GM13977 (cell line): ENCODE measurements at regions not wholly inside any gene's neighbourhood (a gene's known extent, or its start where the extent isn't known, plus 50 kb on each side); places are given as distances from the start of the nearest gene placed in this dataset.
"Not testable (repeated sequence)": the region's sequence is repeated elsewhere in the genome, so short reads cannot be mapped to it uniquely, and the experiment has no call there.

Experiments used
- DNase-seq: peaks from one replicate; pipeline ENCODE4 v3.0.0; 2012; ENCODE audit warnings: low spot score
- in situ Hi-C: fragments of 300-500 bp; cut with MboI; formaldehyde crosslinking; loops from one replicate; pipeline ENCODE4 v1.12.0; 2022; ENCODE audit warnings: low sequenced_read_pairs, low pct_unique_long_range_greater_than_20kb, mixed read lengths, inconsistent platforms; ENCODE audit not compliant: unreplicated experiment
- TF ChIP-seq, protein P1 (sequence below): IDR thresholded peaks from 2 replicates; pipeline ENCODE4 v1.5.1; 2012; ENCODE audit warnings: mild to moderate bottlenecking, control low read depth; ENCODE audit not compliant: insufficient read depth; ENCODE audit errors: extremely low read depth, missing control alignments

DNA sequence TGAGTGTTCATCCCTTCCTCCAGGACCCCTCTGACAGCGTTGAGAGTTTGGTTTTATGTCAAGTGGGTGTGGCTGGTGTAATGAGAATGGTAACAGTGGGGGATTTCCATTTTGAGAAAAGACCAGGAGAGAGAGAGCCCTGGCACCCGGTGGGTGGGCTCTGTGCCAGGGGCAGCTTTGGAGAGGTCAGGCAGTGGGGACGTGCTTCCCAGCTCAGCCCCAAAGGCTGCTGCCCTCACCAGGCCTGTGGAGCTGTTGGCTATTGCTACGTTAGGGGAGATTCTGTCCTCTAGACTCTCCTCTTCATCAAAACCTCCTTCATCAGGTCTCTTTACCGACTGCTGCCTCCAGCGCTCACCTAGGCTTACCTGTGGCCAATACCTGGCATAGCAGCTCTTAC, 176.3 kb downstream of the PTPRU start:
- DNase-seq, result no peak
- in situ Hi-C loops, result no loop called here
- TF ChIP-seq, protein P1, sequence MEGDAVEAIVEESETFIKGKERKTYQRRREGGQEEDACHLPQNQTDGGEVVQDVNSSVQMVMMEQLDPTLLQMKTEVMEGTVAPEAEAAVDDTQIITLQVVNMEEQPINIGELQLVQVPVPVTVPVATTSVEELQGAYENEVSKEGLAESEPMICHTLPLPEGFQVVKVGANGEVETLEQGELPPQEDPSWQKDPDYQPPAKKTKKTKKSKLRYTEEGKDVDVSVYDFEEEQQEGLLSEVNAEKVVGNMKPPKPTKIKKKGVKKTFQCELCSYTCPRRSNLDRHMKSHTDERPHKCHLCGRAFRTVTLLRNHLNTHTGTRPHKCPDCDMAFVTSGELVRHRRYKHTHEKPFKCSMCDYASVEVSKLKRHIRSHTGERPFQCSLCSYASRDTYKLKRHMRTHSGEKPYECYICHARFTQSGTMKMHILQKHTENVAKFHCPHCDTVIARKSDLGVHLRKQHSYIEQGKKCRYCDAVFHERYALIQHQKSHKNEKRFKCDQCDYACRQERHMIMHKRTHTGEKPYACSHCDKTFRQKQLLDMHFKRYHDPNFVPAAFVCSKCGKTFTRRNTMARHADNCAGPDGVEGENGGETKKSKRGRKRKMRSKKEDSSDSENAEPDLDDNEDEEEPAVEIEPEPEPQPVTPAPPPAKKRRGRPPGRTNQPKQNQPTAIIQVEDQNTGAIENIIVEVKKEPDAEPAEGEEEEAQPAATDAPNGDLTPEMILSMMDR, result no peak

DNA sequence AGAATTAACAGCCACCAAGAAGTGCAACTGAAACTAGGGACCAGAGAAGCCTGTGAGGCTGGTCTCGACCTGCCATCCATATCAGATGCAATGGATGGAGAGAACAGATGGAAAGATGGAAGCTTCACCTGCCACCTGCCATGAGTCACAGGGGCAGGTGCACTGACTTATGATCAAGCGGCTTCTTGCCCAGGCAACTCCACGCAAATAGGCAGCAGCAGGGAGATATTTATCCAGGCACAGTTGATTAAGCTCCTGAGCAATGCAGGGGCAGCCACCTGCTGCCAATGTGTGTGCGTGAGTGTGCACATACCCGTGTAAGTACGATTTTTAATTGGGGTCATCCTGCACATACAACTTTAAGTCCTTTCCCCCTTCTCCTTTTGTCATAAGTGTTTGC, 174.2 kb downstream of the PTPRU start:
- in situ Hi-C loops, result no loop called here
- TF ChIP-seq, protein P1, result no peak
- no peak for DNase-seq

DNA sequence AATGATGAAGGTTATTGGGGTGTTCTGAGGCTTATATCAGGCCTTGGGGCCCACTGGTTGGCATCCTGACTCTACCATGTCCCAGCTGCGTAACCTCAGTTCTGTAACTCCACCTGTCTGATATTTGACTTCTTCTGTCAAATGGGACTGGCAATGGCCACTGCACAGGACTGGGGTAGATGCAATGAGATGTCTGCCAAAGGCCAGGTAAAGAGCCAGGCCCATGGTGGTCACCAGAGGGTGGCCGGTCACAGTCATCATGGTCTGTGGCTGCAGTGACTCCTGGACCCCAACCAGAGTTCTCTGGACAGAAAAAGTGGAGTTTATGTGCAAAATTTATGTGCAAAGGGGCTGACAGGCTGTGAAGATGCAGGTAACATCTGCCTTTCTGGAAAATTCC, 173.3 kb downstream of the PTPRU start:
- TF ChIP-seq, protein P1, result no peak
- in situ Hi-C loops, result no loop called here
- DNase-seq, result no peak

DNA sequence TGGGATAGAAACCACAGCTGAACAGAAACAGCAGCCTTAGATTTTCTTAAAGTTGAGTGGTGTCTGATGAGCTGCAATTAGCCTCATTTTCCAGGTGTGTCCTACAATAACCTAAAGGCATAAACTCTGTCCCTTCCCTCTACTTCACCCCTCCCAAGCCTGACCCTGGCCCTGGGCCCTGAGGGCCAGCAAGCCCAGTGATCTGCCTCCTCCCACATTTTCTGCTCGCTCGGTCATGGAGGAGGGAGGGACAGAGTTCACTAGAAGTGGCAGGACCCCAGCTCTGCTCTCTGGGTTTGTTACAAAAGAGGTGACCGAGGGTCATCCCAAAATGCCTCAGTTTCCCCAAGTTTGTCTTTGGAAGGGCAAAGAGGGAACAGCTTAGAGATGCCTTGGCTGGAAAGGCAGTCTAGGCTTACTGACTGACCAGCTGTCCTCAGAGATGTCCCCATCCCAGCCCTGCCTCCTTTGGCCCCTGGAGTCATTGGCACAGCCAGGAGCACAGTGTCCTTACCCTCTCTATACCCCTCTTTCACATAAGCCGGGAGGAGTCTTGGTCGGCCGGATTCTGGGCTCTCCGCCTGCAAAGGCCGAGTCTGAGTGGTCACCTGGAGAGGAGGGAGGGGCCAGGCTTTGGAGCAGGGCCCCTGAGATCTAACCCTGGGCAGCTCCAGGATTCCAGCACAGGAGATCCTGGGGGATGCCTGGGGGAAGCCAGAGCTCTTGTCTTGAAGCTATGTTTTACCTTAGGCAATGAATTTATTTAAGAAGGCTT, 172.7 kb downstream of the PTPRU start:
- DNase-seq, result no peak
- TF ChIP-seq, protein P1, result no peak
- in situ Hi-C loops, result no loop called here

DNA sequence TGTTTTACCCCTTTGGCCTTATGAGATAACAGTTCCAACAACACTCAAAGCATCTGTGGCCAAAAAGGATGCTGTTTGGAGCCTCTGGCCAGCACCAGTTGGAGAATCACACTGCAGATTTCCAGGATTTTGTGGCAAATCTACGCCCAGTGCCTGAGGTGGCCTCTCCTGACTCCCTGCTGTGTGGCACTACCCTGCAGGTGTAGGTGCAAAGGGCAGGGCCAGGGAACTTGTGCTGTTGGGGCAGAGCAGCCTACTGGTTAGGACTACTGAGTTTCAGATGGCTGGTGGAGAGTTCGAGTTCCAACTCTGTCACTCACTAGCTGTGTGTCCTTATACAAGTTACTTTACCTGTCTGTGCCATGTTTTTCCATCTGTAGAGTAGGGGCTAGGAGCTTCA, 170.5 kb downstream of the PTPRU start:
- no peak for DNase-seq
- in situ Hi-C loops, result no loop called here
- TF ChIP-seq, protein P1, result no peak

DNA sequence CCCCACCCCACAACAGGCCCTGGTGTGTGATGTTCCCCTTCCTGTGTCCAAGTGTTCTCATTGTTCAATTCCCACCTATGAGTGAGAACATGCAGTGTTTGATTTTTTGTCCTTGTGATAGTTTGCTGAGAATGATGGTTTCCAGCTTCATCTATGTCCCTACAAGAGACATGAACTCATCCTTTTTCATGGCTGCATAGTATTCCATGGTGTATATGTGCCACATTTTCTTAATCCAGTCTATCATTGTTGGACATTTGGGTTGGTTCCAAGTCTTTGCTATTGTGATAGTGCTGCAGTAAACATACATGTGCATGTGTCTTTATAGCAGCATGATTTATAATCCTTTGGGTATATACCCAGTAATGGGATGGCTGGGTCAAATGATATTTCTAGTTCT, 163.9 kb downstream of the PTPRU start:
- DNase-seq, in situ Hi-C loops: not testable (repeated sequence)

DNA sequence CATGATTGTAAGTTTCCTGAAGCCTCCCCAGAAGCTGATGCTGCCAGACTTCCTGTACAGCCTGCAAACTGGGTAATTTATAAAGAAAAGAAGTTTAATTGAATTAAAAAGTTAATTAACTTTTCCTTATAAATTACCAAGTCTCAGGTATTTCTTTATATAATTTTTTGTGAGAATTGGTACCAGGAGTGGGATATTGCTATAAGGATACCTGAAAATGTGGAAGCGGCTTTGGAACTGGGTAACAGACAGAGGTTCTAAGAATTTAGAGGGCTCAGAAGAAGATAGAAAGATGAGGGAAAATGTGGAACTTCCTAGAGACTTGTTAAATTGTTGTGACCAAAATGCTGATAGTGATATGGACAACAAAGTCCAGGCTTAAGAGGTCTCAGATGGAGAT, 163.1 kb downstream of the PTPRU start:
- in situ Hi-C loops, result no loop called here
- TF ChIP-seq, protein P1, result no peak
- no peak for DNase-seq
